Endodermal cell (in vitro differentiated cells): ENCODE measurements at regions not wholly inside any gene's neighbourhood (a gene's known extent, or its start where the extent isn't known, plus 50 kb on each side); places are given as distances from the start of the nearest gene placed in this dataset.
A peak's percentile ranks its signal among the peaks of the same experiment; 100 is the strongest.
"Not testable (repeated sequence)": the region's sequence is repeated elsewhere in the genome, so short reads cannot be mapped to it uniquely, and the experiment has no call there.

Source experiments
- DNase-seq: peaks from one replicate; pipeline ENCODE4 v3.0.0-alpha.2; 2017
- H3K27ac ChIP-seq: 2 replicates; pipeline ENCODE4 v1.5.1; 2013; ENCODE audit warnings: mild to moderate bottlenecking, low read depth, low read length, moderate library complexity
- H3K27me3 ChIP-seq: 2 replicates; pipeline ENCODE4 v1.6.1; 2013; ENCODE audit warnings: mild to moderate bottlenecking, low read length, moderate library complexity; ENCODE audit not compliant: insufficient read depth, control insufficient read depth, poor library complexity, severe bottlenecking
- H3K36me3 ChIP-seq: 2 replicates; pipeline ENCODE4 v1.7.0; 2013; ENCODE audit warnings: mild to moderate bottlenecking, low read length, moderate library complexity; ENCODE audit not compliant: control insufficient read depth, insufficient read depth
- H3K4me1 ChIP-seq: one replicate; pipeline ENCODE4 v1.7.0; 2013; ENCODE audit warnings: low read length; ENCODE audit not compliant: control insufficient read depth, insufficient read depth
- H3K4me3 ChIP-seq: 2 replicates; pipeline ENCODE4 v1.5.1; 2013; ENCODE audit warnings: mild to moderate bottlenecking, low read length, moderate library complexity
- H3K9ac ChIP-seq: 2 replicates; pipeline ENCODE4 v1.6.1; 2013; ENCODE audit warnings: mild to moderate bottlenecking, low read length, moderate library complexity; ENCODE audit not compliant: poor library complexity, severe bottlenecking; ENCODE audit errors: extremely low read depth
- H3K9me3 ChIP-seq: 2 replicates; pipeline ENCODE4 v1.6.1; 2013; ENCODE audit warnings: mild to moderate bottlenecking, low read length, moderate library complexity; ENCODE audit not compliant: control insufficient read depth
- H3K27ac Mint-ChIP-seq: 2 replicates; pipeline ENCODE4 v1.8.0; 2020; ENCODE audit warnings: mixed read lengths
- H3K27me3 Mint-ChIP-seq: 2 replicates; pipeline ENCODE4 v1.8.0; 2021; ENCODE audit warnings: mild to moderate bottlenecking, mixed read lengths; ENCODE audit not compliant: insufficient read depth
- H3K36me3 Mint-ChIP-seq: 2 replicates; pipeline ENCODE4 v1.8.0; 2020; ENCODE audit warnings: low read depth, mixed read lengths
- H3K4me1 Mint-ChIP-seq: 2 replicates; pipeline ENCODE4 v1.8.0; 2020; ENCODE audit warnings: mixed read lengths
- H3K4me3 Mint-ChIP-seq: 2 replicates; pipeline ENCODE4 v1.8.0; 2020; ENCODE audit warnings: mild to moderate bottlenecking, moderate library complexity, mixed read lengths
- H3K9me3 Mint-ChIP-seq: 2 replicates; pipeline ENCODE4 v1.8.0; 2020; ENCODE audit warnings: mild to moderate bottlenecking, mixed read lengths
- WGBS, 2 experiments: methylation state at CpG; one replicate each; pipeline versions ENCODE4 v1.1.5 to v1.1.7; 2013; ENCODE audit warnings: missing lambda C conversion rate in 2 of 2, mixed read lengths in 1 of 2; ENCODE audit not compliant: insufficient coverage in 1 of 2, insufficient read length in 1 of 2; 5-methylcytosine and 5-hydroxymethylcytosine counted together
- TF ChIP-seq, protein P1 (sequence below): fragments of 200-600 bp; sonication (generic); conservative IDR thresholded peaks from 2 replicates; pipeline ENCODE4 v1.5.0; 2021; ENCODE audit warnings: antibody characterized with exemption, mild to moderate bottlenecking

DNA sequence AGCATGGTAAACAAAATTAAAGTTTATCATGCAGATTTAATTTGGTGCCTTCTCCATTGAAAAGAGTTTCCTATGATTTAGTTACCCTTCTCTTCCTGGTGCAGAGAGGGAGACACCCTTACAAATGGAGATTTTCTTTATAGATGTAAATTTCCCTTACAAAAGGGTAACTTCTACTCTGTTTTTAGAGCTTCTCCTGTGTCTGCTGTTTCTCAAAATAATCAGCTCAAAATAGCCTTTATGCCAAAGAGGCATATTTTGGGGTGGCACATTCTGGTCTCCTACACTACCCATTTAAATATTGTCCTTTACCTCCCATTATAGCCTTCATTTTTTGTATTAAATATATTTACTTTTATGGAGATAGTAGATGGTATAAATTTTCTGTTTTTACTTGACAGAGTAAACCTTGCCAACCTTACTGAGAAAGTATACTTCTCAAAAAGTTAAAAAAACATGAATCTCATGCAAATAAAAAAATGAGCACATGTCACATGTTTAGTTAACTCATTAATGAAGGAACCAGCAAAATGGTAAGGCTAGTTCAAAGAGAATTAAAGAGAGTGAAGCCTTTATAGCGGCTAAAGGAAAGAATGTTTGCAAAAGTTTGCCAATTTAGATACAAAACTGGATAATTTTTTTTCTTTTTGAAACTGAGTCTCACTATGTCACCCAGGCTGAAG, 83.3 kb upstream of the MSH6 start:
- Histone ChIP-seq H3K4me1 (peaks cover 4% of the 10 kb centered on the region), H3K27me3 (no peaks in the 10 kb centered on the region), H3K9me3 (peaks cover 14% of the 10 kb centered on the region), H3K36me3 (no peaks in the 10 kb centered on the region), H3K4me3 (peak overlapping the region; percentile 53), H3K9ac (peak overlapping the region; percentile 82), H3K27ac (no peak overlapping the region)
- peaks cover 13% of the 10 kb centered on the region for H3K9me3 Mint-ChIP-seq
- H3K4me3 Mint-ChIP-seq: no peak overlapping the region
- H3K4me1 Mint-ChIP-seq: peaks cover 49% of the 10 kb centered on the region
- peaks cover 5% of the 10 kb centered on the region for H3K36me3 Mint-ChIP-seq
- TF ChIP-seq, protein P1, sequence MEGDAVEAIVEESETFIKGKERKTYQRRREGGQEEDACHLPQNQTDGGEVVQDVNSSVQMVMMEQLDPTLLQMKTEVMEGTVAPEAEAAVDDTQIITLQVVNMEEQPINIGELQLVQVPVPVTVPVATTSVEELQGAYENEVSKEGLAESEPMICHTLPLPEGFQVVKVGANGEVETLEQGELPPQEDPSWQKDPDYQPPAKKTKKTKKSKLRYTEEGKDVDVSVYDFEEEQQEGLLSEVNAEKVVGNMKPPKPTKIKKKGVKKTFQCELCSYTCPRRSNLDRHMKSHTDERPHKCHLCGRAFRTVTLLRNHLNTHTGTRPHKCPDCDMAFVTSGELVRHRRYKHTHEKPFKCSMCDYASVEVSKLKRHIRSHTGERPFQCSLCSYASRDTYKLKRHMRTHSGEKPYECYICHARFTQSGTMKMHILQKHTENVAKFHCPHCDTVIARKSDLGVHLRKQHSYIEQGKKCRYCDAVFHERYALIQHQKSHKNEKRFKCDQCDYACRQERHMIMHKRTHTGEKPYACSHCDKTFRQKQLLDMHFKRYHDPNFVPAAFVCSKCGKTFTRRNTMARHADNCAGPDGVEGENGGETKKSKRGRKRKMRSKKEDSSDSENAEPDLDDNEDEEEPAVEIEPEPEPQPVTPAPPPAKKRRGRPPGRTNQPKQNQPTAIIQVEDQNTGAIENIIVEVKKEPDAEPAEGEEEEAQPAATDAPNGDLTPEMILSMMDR: no peak
- peak overlapping the region; percentile 97 for H3K27ac Mint-ChIP-seq
- WGBS, 2 experiments: 89 to 91% methylated on average over 1 of the region's 1 CpG
- DNase-seq: no peak
- no peaks in the 10 kb centered on the region for H3K27me3 Mint-ChIP-seq

DNA sequence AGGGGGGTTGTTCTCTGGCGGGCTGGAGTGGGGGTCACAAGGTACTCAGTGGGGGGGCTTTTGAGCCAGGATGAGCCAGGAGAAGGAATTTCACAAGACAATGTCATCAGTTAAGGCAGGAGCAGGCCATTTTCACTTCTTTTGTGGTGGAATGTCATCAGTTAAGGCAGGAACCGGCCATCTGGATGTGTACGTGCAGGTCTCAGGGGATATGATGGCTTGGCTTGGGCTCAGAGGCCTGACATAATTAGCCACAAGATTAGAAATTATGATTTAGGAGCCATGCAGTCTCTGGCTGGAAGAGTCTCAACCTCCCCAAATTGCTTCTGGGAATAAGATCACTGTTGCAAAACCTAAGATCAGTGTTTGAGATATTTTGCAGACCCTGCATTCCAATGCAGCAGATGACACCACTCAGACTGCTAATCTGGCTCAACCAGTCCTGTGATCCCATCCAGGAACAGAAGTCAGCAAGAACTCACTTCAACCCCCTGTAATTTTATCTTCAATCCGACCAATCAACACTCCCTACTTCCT, 84.4 kb upstream of the MSH6 start:
- not testable (repeated sequence) for H3K36me3 Mint-ChIP-seq, H3K27me3 Mint-ChIP-seq, H3K36me3 ChIP-seq, H3K27me3 ChIP-seq, H3K4me1 ChIP-seq
- Histone ChIP-seq H3K9ac (peak overlapping the region; percentile 82), H3K9me3 (peaks cover 14% of the 10 kb centered on the region), H3K27ac (peak overlapping the region; percentile 40), H3K4me3 (peak overlapping the region; percentile 53)
- DNase-seq: peak; percentile 80
- Mint-ChIP-seq H3K9me3 (peaks cover 13% of the 10 kb centered on the region), H3K4me1 (peaks cover 49% of the 10 kb centered on the region), H3K27ac (peak overlapping the region; percentile 97), H3K4me3 (peak overlapping the region; percentile 40)
- WGBS, 2 experiments: 18 to 49% methylated on average over 3 to 4 of the region's 4 CpGs

DNA sequence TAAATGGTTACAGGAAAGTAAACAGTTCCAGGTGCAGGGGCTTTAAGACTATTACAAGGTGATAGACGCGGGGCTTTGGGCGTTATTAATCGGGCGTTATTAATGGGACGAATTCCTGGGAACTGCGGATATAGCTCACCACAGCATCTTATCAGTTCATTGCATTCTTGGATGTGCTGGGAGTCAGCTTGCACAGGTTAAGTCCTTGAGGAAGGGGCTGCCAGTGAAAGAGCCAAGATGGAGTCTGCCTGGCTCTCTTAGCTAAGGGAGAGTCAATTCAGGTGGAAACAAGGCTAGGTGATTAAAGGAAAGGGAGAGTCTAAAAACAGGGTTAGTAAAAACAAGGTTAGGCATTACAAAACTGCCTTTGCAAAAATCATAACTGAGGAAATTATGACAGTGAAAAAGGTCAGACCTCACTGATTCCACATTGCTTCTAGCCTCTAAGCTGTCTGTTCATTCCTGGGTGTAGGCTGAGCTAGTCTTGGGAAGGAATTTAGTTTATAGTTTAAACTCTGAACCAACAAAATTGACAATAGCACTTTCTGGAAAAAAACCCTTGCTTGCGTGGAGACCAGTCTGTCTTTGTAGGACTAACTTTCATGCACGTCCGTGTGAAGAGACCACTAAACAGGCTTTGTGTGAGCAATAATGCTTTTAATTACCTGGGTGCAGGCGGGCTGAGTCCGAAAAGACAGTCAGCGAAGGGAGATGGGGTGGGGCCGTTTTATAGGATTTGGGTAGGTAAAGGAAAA, 85.1 kb upstream of the MSH6 start:
- not testable (repeated sequence) for H3K27me3 Mint-ChIP-seq, H3K4me1 ChIP-seq, H3K4me3 ChIP-seq, H3K27me3 ChIP-seq, H3K36me3 ChIP-seq, H3K36me3 Mint-ChIP-seq
- H3K4me1 Mint-ChIP-seq: peaks cover 49% of the 10 kb centered on the region
- Histone ChIP-seq H3K27ac (peak overlapping the region; percentile 55), H3K9ac (peak overlapping the region; percentile 82), H3K9me3 (peaks cover 14% of the 10 kb centered on the region)
- peak overlapping the region; percentile 40 for H3K4me3 Mint-ChIP-seq
- peaks cover 13% of the 10 kb centered on the region for H3K9me3 Mint-ChIP-seq
- peak; percentile 64 for DNase-seq
- peak overlapping the region; percentile 97 for H3K27ac Mint-ChIP-seq
- 60 to 67% methylated on average over 6 to 14 of the region's 14 CpGs for WGBS, 2 experiments

DNA sequence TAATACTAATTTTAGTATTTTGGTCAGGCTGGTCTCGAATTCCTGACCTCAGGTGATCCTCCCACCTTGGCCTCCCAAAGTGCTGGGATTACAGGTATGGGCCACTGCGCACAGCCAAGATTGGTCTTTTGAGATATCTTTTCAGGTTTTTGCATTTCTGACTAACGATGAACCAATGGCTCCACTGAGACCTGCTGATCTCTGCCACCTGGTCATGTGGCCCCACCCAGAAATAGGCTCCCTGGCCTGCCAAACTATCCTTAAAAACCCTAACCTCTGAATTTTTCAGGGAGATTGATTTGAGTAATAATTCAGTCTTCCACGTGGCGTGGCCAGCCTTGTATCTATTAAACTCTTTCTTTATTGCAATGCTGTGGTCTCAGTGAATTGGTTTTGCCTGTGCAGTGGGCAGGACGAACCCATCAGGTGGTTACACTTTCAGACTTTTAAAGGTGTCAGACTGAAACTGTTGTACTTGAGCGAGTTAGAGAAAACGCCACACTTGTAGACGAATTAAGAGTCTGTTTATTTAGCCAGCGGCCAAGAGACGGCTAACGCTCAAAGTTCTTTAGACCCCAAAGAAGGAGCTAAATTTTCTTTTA, 85.8 kb upstream of the MSH6 start:
- H3K36me3 ChIP-seq: no peaks in the 10 kb centered on the region
- Mint-ChIP-seq H3K36me3 (peaks cover 5% of the 10 kb centered on the region), H3K9me3 (peaks cover 13% of the 10 kb centered on the region), H3K27me3 (no peaks in the 10 kb centered on the region), H3K27ac (peak overlapping the region; percentile 97), H3K4me3 (peak overlapping the region; percentile 40), H3K4me1 (peaks cover 49% of the 10 kb centered on the region)
- no peak overlapping the region for H3K27ac ChIP-seq
- H3K4me3 ChIP-seq: no peak overlapping the region
- no peaks in the 10 kb centered on the region for H3K27me3 ChIP-seq
- TF ChIP-seq, protein P1: no peak
- peaks cover 14% of the 10 kb centered on the region for H3K9me3 ChIP-seq
- peaks cover 4% of the 10 kb centered on the region for H3K4me1 ChIP-seq
- peak; percentile 61 for DNase-seq
- H3K9ac ChIP-seq: peak overlapping the region; percentile 82
- 69 to 85% methylated on average over 11 to 12 of the region's 12 CpGs for WGBS, 2 experiments
